ENCODE measurements at regions not wholly inside any gene's neighbourhood (a gene's known extent, or its start where the extent isn't known, plus 50 kb on each side); places are given as distances from the start of the nearest gene placed in this dataset.

DNA sequence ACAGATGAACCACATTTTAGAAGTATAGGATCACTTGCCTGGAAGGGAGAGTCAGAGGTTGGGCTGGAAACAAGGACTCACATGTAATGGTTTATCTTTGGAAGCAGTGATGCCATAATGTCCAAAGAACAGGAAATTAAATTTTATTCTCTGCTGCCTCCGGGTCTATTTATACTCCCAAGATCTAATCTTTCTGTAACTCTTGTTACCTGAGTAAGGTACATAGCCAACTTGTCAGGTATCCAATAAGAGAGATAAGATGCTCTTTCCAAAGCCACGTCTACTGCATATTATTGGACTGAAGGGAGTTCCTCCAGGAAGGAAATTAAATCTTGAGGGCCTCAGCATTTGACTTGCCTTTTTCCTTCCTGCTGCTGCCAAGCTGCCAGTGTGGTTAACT, 71.0 kb downstream of the CRYGS start:
- Histone ChIP-seq H3K36me3 (no peaks in the 10 kb centered on the region), H3K27me3 (peaks cover 0 to 4% (median 0%) of the 10 kb centered on the region in 7 donors), H3K4me3 (no peak overlapping the region), H3K4me1 (peaks cover 0 to 14% (median 0%) of the 10 kb centered on the region in 9 donors), H3K9me3 (no peaks in the 10 kb centered on the region), H3K27ac (no peak overlapping the region)
- DNase-seq = no peak
- TF ChIP-seq, protein P1, sequence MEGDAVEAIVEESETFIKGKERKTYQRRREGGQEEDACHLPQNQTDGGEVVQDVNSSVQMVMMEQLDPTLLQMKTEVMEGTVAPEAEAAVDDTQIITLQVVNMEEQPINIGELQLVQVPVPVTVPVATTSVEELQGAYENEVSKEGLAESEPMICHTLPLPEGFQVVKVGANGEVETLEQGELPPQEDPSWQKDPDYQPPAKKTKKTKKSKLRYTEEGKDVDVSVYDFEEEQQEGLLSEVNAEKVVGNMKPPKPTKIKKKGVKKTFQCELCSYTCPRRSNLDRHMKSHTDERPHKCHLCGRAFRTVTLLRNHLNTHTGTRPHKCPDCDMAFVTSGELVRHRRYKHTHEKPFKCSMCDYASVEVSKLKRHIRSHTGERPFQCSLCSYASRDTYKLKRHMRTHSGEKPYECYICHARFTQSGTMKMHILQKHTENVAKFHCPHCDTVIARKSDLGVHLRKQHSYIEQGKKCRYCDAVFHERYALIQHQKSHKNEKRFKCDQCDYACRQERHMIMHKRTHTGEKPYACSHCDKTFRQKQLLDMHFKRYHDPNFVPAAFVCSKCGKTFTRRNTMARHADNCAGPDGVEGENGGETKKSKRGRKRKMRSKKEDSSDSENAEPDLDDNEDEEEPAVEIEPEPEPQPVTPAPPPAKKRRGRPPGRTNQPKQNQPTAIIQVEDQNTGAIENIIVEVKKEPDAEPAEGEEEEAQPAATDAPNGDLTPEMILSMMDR (IDR thresholded peaks at IDR 0.05) = no peak
- no peak for ATAC-seq
- WGBS, 2 donors = 66 to 80% methylated on average over 2 of the region's 2 CpGs
- intact Hi-C loops (cut with DNase I) = no loop called here

DNA sequence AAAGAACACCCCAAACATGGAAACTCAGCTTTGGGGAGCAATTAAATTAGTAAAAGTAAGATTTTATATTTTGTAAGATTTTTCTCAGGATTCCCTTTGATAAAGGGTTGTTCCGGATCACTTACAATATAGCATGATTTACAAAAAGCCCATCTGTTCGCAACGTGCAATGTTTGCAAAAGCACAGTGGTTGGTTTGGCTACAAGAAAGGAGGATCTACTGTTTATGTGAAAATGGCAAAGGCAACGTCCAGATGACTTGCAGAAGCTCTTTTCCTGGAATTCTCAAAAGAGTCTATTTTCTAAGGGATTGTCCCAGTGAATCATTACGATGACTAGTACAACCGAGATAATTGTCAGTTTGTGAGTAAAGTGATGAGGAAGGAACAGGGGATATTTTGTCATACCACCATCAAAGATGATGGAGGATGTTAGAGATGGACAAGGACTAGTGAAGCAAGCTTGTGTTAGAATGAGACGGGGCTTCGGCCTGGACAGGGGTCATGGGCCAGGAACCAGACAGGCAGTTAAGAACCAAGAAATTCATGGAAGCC, 71.6 kb downstream of the CRYGS start:
- H3K27ac ChIP-seq = no peak overlapping the region
- no peak for DNase-seq
- peaks cover 0 to 4% (median 0%) of the 10 kb centered on the region in 7 donors for H3K27me3 ChIP-seq
- TF ChIP-seq, protein P1 (IDR thresholded peaks at IDR 0.05) = no peak
- ATAC-seq = no peak
- H3K4me3 ChIP-seq = no peak overlapping the region
- intact Hi-C loops (cut with DNase I) = no loop called here
- H3K4me1 ChIP-seq = peaks cover 0 to 14% (median 0%) of the 10 kb centered on the region in 9 donors
- H3K9me3 ChIP-seq = no peaks in the 10 kb centered on the region
- no peaks in the 10 kb centered on the region for H3K36me3 ChIP-seq
- 88 to 93% methylated on average over 8 of the region's 8 CpGs for WGBS, 2 donors

DNA sequence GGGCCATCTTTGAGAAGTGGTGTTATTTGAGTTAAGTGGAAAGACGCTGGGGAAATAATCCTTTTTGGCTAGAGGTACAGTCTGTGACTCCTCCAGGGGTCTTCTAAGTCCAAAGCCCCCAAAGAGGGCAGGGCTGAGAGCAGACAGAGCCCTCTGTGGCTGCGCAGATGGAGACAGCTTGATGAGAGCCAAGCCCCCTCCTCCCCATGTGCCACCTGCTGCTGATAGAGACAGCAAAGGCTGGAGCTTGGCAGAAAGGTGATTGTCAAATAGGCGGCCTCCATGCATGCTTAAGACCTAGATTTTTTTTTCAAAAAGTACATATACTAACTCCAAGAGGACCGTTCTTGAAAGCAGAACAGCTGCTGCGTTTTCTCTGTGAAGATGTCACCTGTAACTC, 72.4 kb downstream of the CRYGS start:
- intact Hi-C loops (cut with DNase I) = no loop called here
- DNase-seq (no peak), ATAC-seq (no peak)
- Histone ChIP-seq H3K9me3 (no peaks in the 10 kb centered on the region), H3K4me1 (peaks cover 0 to 17% (median 1%) of the 10 kb centered on the region in 9 donors), H3K36me3 (no peaks in the 10 kb centered on the region), H3K4me3 (no peak overlapping the region), H3K27ac (no peak overlapping the region), H3K27me3 (peaks cover 0 to 4% (median 0%) of the 10 kb centered on the region in 7 donors)
- 74 to 79% methylated on average over 5 of the region's 5 CpGs for WGBS, 2 donors
- TF ChIP-seq, protein P1 (IDR thresholded peaks at IDR 0.05) = no peak

DNA sequence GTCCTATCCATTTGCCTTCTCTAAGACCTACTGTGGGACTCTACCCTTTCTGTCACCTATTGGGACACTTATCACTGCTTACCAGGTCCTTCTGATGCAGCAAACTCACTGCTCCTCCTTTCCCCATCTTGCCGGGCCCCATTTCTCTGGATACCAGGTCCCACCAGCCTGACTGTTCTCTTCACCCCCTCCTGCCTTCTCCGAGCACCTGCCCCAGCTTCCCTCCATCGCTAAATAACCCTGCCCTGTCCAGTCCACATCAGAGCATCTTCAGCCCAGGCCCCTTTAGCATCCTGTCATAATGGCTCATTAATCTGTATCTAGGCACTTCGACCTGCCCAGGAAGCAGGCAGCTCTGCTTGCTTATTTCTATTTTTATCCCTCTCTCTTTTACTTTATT, 74.7 kb downstream of the CRYGS start:
- 74 to 82% methylated on average over 4 of the region's 4 CpGs for WGBS, 2 donors
- intact Hi-C loops (cut with DNase I) = no loop called here
- ATAC-seq = no peak
- Histone ChIP-seq H3K27ac (no peak overlapping the region), H3K9me3 (no peaks in the 10 kb centered on the region), H3K4me3 (no peak overlapping the region), H3K36me3 (no peaks in the 10 kb centered on the region), H3K27me3 (peaks cover 0 to 4% (median 0%) of the 10 kb centered on the region in 7 donors), H3K4me1 (peaks cover 0 to 15% (median 6%) of the 10 kb centered on the region in 9 donors)
- DNase-seq = no peak
- TF ChIP-seq, protein P1 (IDR thresholded peaks at IDR 0.05) = no peak

Data from heart right ventricle (tissue), 16 donors.